ENCODE measurements at regions not wholly inside any gene's neighbourhood (a gene's known extent, or its start where the extent isn't known, plus 50 kb on each side); places are given as distances from the start of the nearest gene placed in this dataset.

GRCh38 chr4:81827577-81828202, 356.0 kb upstream of the RASGEF1B start:
- Histone ChIP-seq H3K27ac (ENCODE audit: low read depth, low read length) (no peak overlapping the region), H3K27me3 (ENCODE audit: control insufficient read depth, insufficient read depth, low read length) (no peaks in the 10 kb centered on the region), H3K9me3 (ENCODE audit: control insufficient read depth, insufficient read depth, low read length) (no peaks in the 10 kb centered on the region), H3K4me3 (ENCODE audit: low read depth, low read length) (no peak overlapping the region)
- TF ChIP-seq, protein P1, sequence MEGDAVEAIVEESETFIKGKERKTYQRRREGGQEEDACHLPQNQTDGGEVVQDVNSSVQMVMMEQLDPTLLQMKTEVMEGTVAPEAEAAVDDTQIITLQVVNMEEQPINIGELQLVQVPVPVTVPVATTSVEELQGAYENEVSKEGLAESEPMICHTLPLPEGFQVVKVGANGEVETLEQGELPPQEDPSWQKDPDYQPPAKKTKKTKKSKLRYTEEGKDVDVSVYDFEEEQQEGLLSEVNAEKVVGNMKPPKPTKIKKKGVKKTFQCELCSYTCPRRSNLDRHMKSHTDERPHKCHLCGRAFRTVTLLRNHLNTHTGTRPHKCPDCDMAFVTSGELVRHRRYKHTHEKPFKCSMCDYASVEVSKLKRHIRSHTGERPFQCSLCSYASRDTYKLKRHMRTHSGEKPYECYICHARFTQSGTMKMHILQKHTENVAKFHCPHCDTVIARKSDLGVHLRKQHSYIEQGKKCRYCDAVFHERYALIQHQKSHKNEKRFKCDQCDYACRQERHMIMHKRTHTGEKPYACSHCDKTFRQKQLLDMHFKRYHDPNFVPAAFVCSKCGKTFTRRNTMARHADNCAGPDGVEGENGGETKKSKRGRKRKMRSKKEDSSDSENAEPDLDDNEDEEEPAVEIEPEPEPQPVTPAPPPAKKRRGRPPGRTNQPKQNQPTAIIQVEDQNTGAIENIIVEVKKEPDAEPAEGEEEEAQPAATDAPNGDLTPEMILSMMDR (IDR thresholded peaks at IDR 0.05; ENCODE audit: low read depth, low read length), result no peak
- ChIA-PET POLR2A (no interaction called here), CTCF (no interaction called here)
- DNase-seq (ENCODE audit: low read depth, low spot score), result no peak

DNA sequence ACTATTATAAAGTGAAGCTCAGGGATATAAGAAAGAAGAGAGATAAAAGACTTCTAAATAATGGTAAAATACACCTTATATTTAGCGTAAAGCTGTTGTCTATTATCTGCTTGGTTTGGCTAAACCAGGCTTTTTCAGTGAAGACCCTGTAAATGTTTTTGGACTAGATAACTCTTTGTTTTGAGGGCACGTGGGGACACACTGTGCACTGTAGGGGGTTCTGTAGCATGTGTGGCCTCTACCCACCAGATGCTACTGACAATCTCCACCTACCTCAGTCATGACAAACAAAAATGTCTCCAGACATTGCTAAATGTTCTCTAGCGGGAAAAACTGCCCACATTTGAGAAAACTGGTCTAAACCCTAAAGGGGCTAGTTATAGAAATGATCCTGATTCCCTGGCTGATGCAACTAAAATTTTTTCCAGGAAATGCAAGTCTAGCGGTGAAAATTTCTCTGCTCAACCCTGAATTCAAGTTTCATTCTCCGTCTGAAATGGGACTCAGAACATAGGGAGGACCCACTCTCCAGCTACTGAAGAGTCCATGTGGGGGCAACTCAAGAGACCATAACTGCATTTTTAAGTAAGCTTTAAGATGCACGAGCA, 355.2 kb upstream of the RASGEF1B start:
- POLR2A ChIA-PET, result no interaction called here
- Histone ChIP-seq H3K27ac (ENCODE audit: low read depth, low read length) (no peak overlapping the region), H3K4me3 (ENCODE audit: low read depth, low read length) (no peak overlapping the region), H3K9me3 (ENCODE audit: control insufficient read depth, insufficient read depth, low read length) (no peaks in the 10 kb centered on the region), H3K27me3 (ENCODE audit: control insufficient read depth, insufficient read depth, low read length) (no peaks in the 10 kb centered on the region)
- no peak for DNase-seq (ENCODE audit: low read depth, low spot score)
- CTCF ChIA-PET, result no interaction called here
- TF ChIP-seq, protein P1 (IDR thresholded peaks at IDR 0.05; ENCODE audit: low read depth, low read length), result no peak

- ChIA-PET POLR2A (no interaction called here), CTCF (no interaction called here)
- H3K9me3 ChIP-seq (ENCODE audit: control insufficient read depth, insufficient read depth, low read length), result no peaks in the 10 kb centered on the region
- H3K27me3 ChIP-seq (ENCODE audit: control insufficient read depth, insufficient read depth, low read length), result no peaks in the 10 kb centered on the region
- H3K27ac ChIP-seq (ENCODE audit: low read depth, low read length), result no peak overlapping the region
- DNase-seq (ENCODE audit: low read depth, low spot score), result no peak
- TF ChIP-seq, protein P1 (IDR thresholded peaks at IDR 0.05; ENCODE audit: low read depth, low read length), result no peak
- no peak overlapping the region for H3K4me3 ChIP-seq (ENCODE audit: low read depth, low read length)
These were observed 354.6 kb upstream of the RASGEF1B start for GRCh38 chr4:81826335-81826734.

- TF ChIP-seq, protein P1 (IDR thresholded peaks at IDR 0.05; ENCODE audit: low read depth, low read length), result no peak
- Histone ChIP-seq H3K27ac (ENCODE audit: low read depth, low read length) (no peak overlapping the region), H3K9me3 (ENCODE audit: control insufficient read depth, insufficient read depth, low read length) (no peaks in the 10 kb centered on the region), H3K27me3 (ENCODE audit: control insufficient read depth, insufficient read depth, low read length) (no peaks in the 10 kb centered on the region), H3K4me3 (ENCODE audit: low read depth, low read length) (no peak overlapping the region)
- ChIA-PET POLR2A (no interaction called here), CTCF (interaction anchor here (0.5 kb wide), 1 partner anchor 95 kb away, joined by 6 read pairs; no protein-coding TSS in a partner anchor)
- no peak for DNase-seq (ENCODE audit: low read depth, low spot score)
These were observed 346.7 kb upstream of the RASGEF1B start for GRCh38 chr4:81818385-81818920.

DNA sequence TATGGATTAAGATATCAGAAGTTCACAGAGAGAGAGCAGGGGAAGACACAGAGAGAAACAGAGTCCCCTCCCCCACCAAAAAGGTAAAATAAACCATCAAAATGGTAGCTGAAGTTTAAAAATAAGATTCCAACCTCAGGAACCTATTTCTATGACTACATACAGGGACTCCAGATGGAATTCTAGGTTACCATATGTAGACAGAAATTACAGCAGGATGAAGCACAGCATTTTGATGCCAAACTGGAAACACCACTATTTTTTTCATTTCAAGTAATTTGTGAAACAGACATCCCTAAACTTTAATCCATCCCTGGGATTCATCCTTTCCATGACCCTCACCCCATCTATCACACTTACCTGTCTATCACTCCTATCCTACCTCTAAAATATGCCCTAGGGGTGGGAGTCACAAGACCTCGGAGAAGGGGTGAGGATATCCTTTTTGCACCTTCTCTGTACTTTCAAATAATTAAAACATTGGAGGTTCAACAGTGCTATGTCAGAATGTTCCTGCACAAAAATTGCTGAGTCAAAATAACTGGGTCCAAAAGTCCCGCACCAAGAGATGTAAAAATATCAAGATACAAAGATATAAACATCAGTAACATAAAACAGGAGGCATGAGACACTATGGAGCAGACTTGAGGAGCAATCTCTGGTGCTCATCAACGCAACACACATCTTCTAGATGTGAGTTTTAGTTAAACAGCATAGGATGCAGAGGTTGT, 344.5 kb upstream of the RASGEF1B start:
- Histone ChIP-seq H3K27ac (ENCODE audit: low read depth, low read length) (no peak overlapping the region), H3K27me3 (ENCODE audit: control insufficient read depth, insufficient read depth, low read length) (no peaks in the 10 kb centered on the region), H3K9me3 (ENCODE audit: control insufficient read depth, insufficient read depth, low read length) (no peaks in the 10 kb centered on the region), H3K4me3 (ENCODE audit: low read depth, low read length) (no peak overlapping the region)
- CTCF ChIA-PET, result no interaction called here
- POLR2A ChIA-PET, result no interaction called here
- TF ChIP-seq, protein P1 (IDR thresholded peaks at IDR 0.05; ENCODE audit: low read depth, low read length), result no peak
- no peak for DNase-seq (ENCODE audit: low read depth, low spot score)
